Neural cell (in vitro differentiated cells): ENCODE measurements at regions not wholly inside any gene's neighbourhood (a gene's known extent, or its start where the extent isn't known, plus 50 kb on each side); places are given as distances from the start of the nearest gene placed in this dataset.

Experiments
- H2AFZ ChIP-seq: fragments of 200-600, 300-800 bp; sonication (generic), shearing (Covaris generic); 2 replicates; pipeline ENCODE4 v1.6.0; 2014; ENCODE audit warnings: low read depth, mild to moderate bottlenecking, antibody characterized with exemption, low read length, moderate library complexity
- H3F3A ChIP-seq: fragments of 200-600 bp; shearing (Covaris generic); 2 replicates; pipeline ENCODE4 v1.6.1; 2016; ENCODE audit warnings: mild to moderate bottlenecking, moderate library complexity, mixed read lengths, antibody characterized with exemption, low read length; ENCODE audit not compliant: insufficient read depth, poor library complexity, severe bottlenecking
- H3K27ac ChIP-seq: fragments of 200-600, 300-800 bp; sonication (generic), shearing (Covaris generic); 2 replicates; pipeline ENCODE4 v1.5.1; 2014; ENCODE audit warnings: mild to moderate bottlenecking, low read length, moderate library complexity
- H3K27me3 ChIP-seq: fragments of 300-800, 200-600 bp; sonication (generic), shearing (Covaris generic); 2 replicates; pipeline ENCODE4 v1.6.0; 2014; ENCODE audit warnings: mild to moderate bottlenecking, low read depth, low read length, moderate library complexity; ENCODE audit not compliant: insufficient read depth
- H3K36me3 ChIP-seq: fragments of 300-800, 200-600 bp; sonication (generic), shearing (Covaris generic); 2 replicates; pipeline ENCODE4 v1.5.1; 2014; ENCODE audit warnings: mild to moderate bottlenecking, antibody characterized with exemption, low read length, moderate library complexity; ENCODE audit not compliant: insufficient read depth
- H3K4me2 ChIP-seq: fragments of 300-800, 200-600 bp; sonication (generic), shearing (Covaris generic); 2 replicates; pipeline ENCODE4 v1.6.0; 2014; ENCODE audit warnings: mild to moderate bottlenecking, low read length
- H3K4me3 ChIP-seq: fragments of 300-800, 200-600 bp; sonication (generic), shearing (Covaris generic); 2 replicates; pipeline ENCODE4 v1.5.1; 2014; ENCODE audit warnings: mild to moderate bottlenecking, low read length, moderate library complexity
- H3K79me2 ChIP-seq: fragments of 200-600 bp; shearing (Covaris generic); replicated peaks from 2 replicates; pipeline ENCODE4 v1.6.0; 2014; ENCODE audit warnings: mild to moderate bottlenecking, low read length, moderate library complexity; ENCODE audit not compliant: insufficient read depth
- H3K9ac ChIP-seq: fragments of 300-800, 200-600 bp; sonication (generic), shearing (Covaris generic); 2 replicates; pipeline ENCODE4 v1.6.1; 2016; ENCODE audit warnings: mild to moderate bottlenecking, low read length, mixed read lengths
- H3K9me2 ChIP-seq: fragments of 200-600 bp; shearing (Covaris generic); 2 replicates; pipeline ENCODE4 v1.6.1; 2016; ENCODE audit warnings: mild to moderate bottlenecking, low read length, mixed read lengths; ENCODE audit not compliant: insufficient read depth
- H3K9me3 ChIP-seq: fragments of 200-600, 300-800 bp; sonication (generic), shearing (Covaris generic); 2 replicates; pipeline ENCODE4 v1.6.1; 2016; ENCODE audit warnings: mild to moderate bottlenecking, mixed run types, low read length, moderate library complexity, mixed read lengths
- H4K20me1 ChIP-seq: fragments of 200-600 bp; shearing (Covaris generic); 2 replicates; pipeline ENCODE4 v1.6.1; 2016; ENCODE audit warnings: mild to moderate bottlenecking, mixed run types; ENCODE audit not compliant: insufficient read depth
- CTCF ChIP-seq: fragments of 450-650 bp; IDR thresholded peaks from 2 replicates; pipeline ENCODE4 v1.5.1; 2014; ENCODE audit warnings: antibody characterized with exemption, mild to moderate bottlenecking, moderate library complexity; ENCODE audit not compliant: poor library complexity, severe bottlenecking
- EP300 ChIP-seq: fragments of 450-650 bp; conservative IDR thresholded peaks from 2 replicates; pipeline ENCODE4 v1.6.1; 2014; ENCODE audit warnings: antibody characterized with exemption, mild to moderate bottlenecking, moderate library complexity; ENCODE audit not compliant: poor library complexity, severe bottlenecking
- EZH2 ChIP-seq: fragments of 200-600, 300-800 bp; shearing (Covaris generic), sonication (generic); IDR thresholded peaks from 2 replicates; pipeline ENCODE4 v1.6.1; 2014; ENCODE audit warnings: antibody characterized with exemption, low read length, borderline replicate concordance, mild to moderate bottlenecking; ENCODE audit not compliant: insufficient read depth, poor library complexity, severe bottlenecking
- MXI1 ChIP-seq: fragments of 450-650 bp; conservative IDR thresholded peaks from 2 replicates; pipeline ENCODE4 v1.6.1; 2014; ENCODE audit warnings: antibody characterized with exemption, mild to moderate bottlenecking; ENCODE audit not compliant: poor library complexity, severe bottlenecking
- POLR2AphosphoS5 ChIP-seq: IDR thresholded peaks from 2 replicates; pipeline ENCODE4 v1.6.1; 2012
- RAD21 ChIP-seq: fragments of 450-650 bp; conservative IDR thresholded peaks from 2 replicates; pipeline ENCODE4 v1.6.1; 2014; ENCODE audit warnings: antibody characterized with exemption, mild to moderate bottlenecking, moderate library complexity
- SMC3 ChIP-seq: fragments of 450-650 bp; conservative IDR thresholded peaks from 2 replicates; pipeline ENCODE4 v1.6.1; 2014; ENCODE audit warnings: antibody characterized with exemption, mild to moderate bottlenecking, moderate library complexity; ENCODE audit not compliant: poor library complexity
- TAF1 ChIP-seq: IDR thresholded peaks from 2 replicates; pipeline ENCODE4 v1.6.1; 2012; ENCODE audit warnings: low read depth
- TF ChIP-seq, protein P1 (sequence below): IDR thresholded peaks from 2 replicates; pipeline ENCODE4 v1.6.1; 2012; ENCODE audit warnings: borderline replicate concordance

GRCh38 chr19:28882818-28883217 is 330.1 kb downstream of the UQCRFS1 start:
- TF ChIP-seq, protein P1, sequence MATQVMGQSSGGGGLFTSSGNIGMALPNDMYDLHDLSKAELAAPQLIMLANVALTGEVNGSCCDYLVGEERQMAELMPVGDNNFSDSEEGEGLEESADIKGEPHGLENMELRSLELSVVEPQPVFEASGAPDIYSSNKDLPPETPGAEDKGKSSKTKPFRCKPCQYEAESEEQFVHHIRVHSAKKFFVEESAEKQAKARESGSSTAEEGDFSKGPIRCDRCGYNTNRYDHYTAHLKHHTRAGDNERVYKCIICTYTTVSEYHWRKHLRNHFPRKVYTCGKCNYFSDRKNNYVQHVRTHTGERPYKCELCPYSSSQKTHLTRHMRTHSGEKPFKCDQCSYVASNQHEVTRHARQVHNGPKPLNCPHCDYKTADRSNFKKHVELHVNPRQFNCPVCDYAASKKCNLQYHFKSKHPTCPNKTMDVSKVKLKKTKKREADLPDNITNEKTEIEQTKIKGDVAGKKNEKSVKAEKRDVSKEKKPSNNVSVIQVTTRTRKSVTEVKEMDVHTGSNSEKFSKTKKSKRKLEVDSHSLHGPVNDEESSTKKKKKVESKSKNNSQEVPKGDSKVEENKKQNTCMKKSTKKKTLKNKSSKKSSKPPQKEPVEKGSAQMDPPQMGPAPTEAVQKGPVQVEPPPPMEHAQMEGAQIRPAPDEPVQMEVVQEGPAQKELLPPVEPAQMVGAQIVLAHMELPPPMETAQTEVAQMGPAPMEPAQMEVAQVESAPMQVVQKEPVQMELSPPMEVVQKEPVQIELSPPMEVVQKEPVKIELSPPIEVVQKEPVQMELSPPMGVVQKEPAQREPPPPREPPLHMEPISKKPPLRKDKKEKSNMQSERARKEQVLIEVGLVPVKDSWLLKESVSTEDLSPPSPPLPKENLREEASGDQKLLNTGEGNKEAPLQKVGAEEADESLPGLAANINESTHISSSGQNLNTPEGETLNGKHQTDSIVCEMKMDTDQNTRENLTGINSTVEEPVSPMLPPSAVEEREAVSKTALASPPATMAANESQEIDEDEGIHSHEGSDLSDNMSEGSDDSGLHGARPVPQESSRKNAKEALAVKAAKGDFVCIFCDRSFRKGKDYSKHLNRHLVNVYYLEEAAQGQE: no peak
- no peak for TF ChIP-seq EP300
- TF ChIP-seq POLR2AphosphoS5: no peak
- TF ChIP-seq EZH2: no peak
- TF ChIP-seq CTCF: no peak
- TF ChIP-seq RAD21: no peak
- TF ChIP-seq TAF1: no peak
- TF ChIP-seq MXI1: no peak
- TF ChIP-seq SMC3: no peak
- Histone ChIP-seq H3K4me2 (no peak overlapping the region), H3K27ac (no peak overlapping the region), H3K9ac (no peak overlapping the region), H4K20me1 (no peaks in the 10 kb centered on the region), H3K27me3 (no peaks in the 10 kb centered on the region), H3K79me2 (no peaks in the 10 kb centered on the region), H3F3A (no peaks in the 10 kb centered on the region), H3K9me2 (no peaks in the 10 kb centered on the region), H3K9me3 (no peaks in the 10 kb centered on the region), H3K36me3 (no peaks in the 10 kb centered on the region), H3K4me3 (no peak overlapping the region), H2AFZ (no peak overlapping the region)

- Histone ChIP-seq H3F3A (no peaks in the 10 kb centered on the region), H2AFZ (no peak overlapping the region), H3K9me2 (no peaks in the 10 kb centered on the region), H3K36me3 (no peaks in the 10 kb centered on the region), H4K20me1 (no peaks in the 10 kb centered on the region), H3K4me2 (no peak overlapping the region), H3K4me3 (no peak overlapping the region), H3K79me2 (no peaks in the 10 kb centered on the region), H3K9ac (no peak overlapping the region), H3K27me3 (no peaks in the 10 kb centered on the region), H3K9me3 (no peaks in the 10 kb centered on the region), H3K27ac (no peak overlapping the region)
- TF ChIP-seq MXI1: no peak
Measured at GRCh38 chr19:28881616-28882015, 331.3 kb downstream of the UQCRFS1 start.

GRCh38 chr19:28880735-28881401 is 332.1 kb downstream of the UQCRFS1 start:
- Histone ChIP-seq H3K79me2 (no peaks in the 10 kb centered on the region), H3K9ac (no peak overlapping the region), H4K20me1 (no peaks in the 10 kb centered on the region), H3F3A (no peaks in the 10 kb centered on the region), H3K9me3 (no peaks in the 10 kb centered on the region), H3K9me2 (no peaks in the 10 kb centered on the region), H3K27me3 (no peaks in the 10 kb centered on the region), H3K4me2 (no peak overlapping the region), H2AFZ (no peak overlapping the region), H3K36me3 (no peaks in the 10 kb centered on the region), H3K27ac (no peak overlapping the region), H3K4me3 (no peak overlapping the region)
- no peak for TF ChIP-seq SMC3
- TF ChIP-seq EP300: no peak
- TF ChIP-seq POLR2AphosphoS5: no peak
- no peak for TF ChIP-seq MXI1
- TF ChIP-seq TAF1: no peak
- TF ChIP-seq CTCF: no peak
- TF ChIP-seq EZH2: no peak
- TF ChIP-seq RAD21: no peak
- TF ChIP-seq, protein P1: no peak
